PC-9 (cell line): ENCODE measurements at regions not wholly inside any gene's neighbourhood (a gene's known extent, or its start where the extent isn't known, plus 50 kb on each side); places are given as distances from the start of the nearest gene placed in this dataset.
"Not testable (repeated sequence)": the region's sequence is repeated elsewhere in the genome, so short reads cannot be mapped to it uniquely, and the experiment has no call there.

Experiments
- BruUV-seq: library from RNA; stranded (reverse); fragments of 400-500 nt; replicated peaks from 2 replicates; lab custom pipeline; 2021; lab: Mats Ljungman, UMichigan
- CTCF ChIA-PET: fragments of 300-600 bp; sonication (Branson Sonifier 250); formaldehyde crosslinking; loops from one replicate; lab custom pipeline; 2022; ENCODE audit warnings: antibody characterized with exemption; lab: Charles Lee
- POLR2A ChIA-PET: fragments of 300-600 bp; sonication (Branson Sonifier 250); formaldehyde crosslinking; loops from one replicate; lab custom pipeline; 2022; ENCODE audit warnings: antibody characterized with exemption; ENCODE audit not compliant: unreplicated experiment; lab: Charles Lee
- DNase-seq, 2 experiments: peaks; one replicate each; pipeline versions ENCODE4 v3.0.0 to v3.0.0-alpha.2; 2015 to 2022; ENCODE audit warnings: mixed read lengths in 1 of 2
- H2AFZ ChIP-seq: fragments of 200-600 bp; sonication (generic); 2 replicates; pipeline ENCODE4 v1.8.1; 2017; ENCODE audit warnings: antibody characterized with exemption
- H3F3A ChIP-seq: fragments of 200-600 bp; sonication (generic); 2 replicates; pipeline ENCODE4 v1.8.1; 2017; ENCODE audit warnings: antibody characterized with exemption, mild to moderate bottlenecking, low read depth; ENCODE audit not compliant: insufficient read depth
- H3K27ac ChIP-seq: fragments of 200-600 bp; sonication (generic); 2 replicates; pipeline ENCODE4 v1.6.1; 2016; ENCODE audit warnings: mixed run types
- H3K27me3 ChIP-seq: fragments of 200-600 bp; sonication (generic); 2 replicates; pipeline ENCODE4 v1.6.1; 2016; ENCODE audit warnings: low read depth, mixed run types; ENCODE audit not compliant: insufficient read depth
- H3K36me3 ChIP-seq: fragments of 200-600 bp; sonication (generic); 2 replicates; pipeline ENCODE4 v1.6.1; 2016; ENCODE audit warnings: low read depth, mixed run types
- H3K4me1 ChIP-seq: fragments of 200-600 bp; sonication (generic); replicated peaks from 2 replicates; pipeline ENCODE4 v1.6.1; 2016; ENCODE audit warnings: mixed run types; ENCODE audit not compliant: insufficient read depth
- H3K4me2 ChIP-seq: fragments of 200-600 bp; sonication (generic); 2 replicates; pipeline ENCODE4 v1.6.1; 2017; ENCODE audit warnings: mixed run types
- H3K4me3 ChIP-seq: fragments of 200-600 bp; sonication (generic); 2 replicates; pipeline ENCODE4 v1.6.1; 2016; ENCODE audit warnings: mixed run types
- H3K79me2 ChIP-seq: fragments of 200-600 bp; sonication (generic); 2 replicates; pipeline ENCODE4 v1.6.1; 2017; ENCODE audit warnings: low read depth, mixed run types
- H3K9me2 ChIP-seq: fragments of 200-600 bp; sonication (generic); 2 replicates; pipeline ENCODE4 v1.8.1; 2017; ENCODE audit warnings: mild to moderate bottlenecking; ENCODE audit not compliant: insufficient read depth
- H3K9me3 ChIP-seq: fragments of 200-600 bp; sonication (generic); 2 replicates; pipeline ENCODE4 v1.8.1; 2016; ENCODE audit warnings: low read depth; ENCODE audit not compliant: insufficient read depth
- H4K20me1 ChIP-seq: fragments of 200-600 bp; sonication (generic); 2 replicates; pipeline ENCODE4 v1.8.1; 2017; ENCODE audit not compliant: insufficient read depth
- EZH2 ChIP-seq: fragments of 200-600 bp; sonication (generic); IDR thresholded peaks from 2 replicates; pipeline ENCODE4 v1.8.0; 2017; ENCODE audit warnings: antibody characterized with exemption, low read depth
- intact Hi-C: fragments of 100-400 bp; cut with micrococcal nuclease; formaldehyde crosslinking; loops from one replicate; pipeline ENCODE4 v1.10.0; 2022; ENCODE audit not compliant: unreplicated experiment
- TF ChIP-seq, protein P1 (sequence below): fragments of 200-600 bp; sonication (generic); conservative IDR thresholded peaks from 2 replicates; pipeline ENCODE4 v1.6.1; 2017; ENCODE audit warnings: mixed run types, antibody characterized with exemption, mild to moderate bottlenecking, moderate library complexity

DNA sequence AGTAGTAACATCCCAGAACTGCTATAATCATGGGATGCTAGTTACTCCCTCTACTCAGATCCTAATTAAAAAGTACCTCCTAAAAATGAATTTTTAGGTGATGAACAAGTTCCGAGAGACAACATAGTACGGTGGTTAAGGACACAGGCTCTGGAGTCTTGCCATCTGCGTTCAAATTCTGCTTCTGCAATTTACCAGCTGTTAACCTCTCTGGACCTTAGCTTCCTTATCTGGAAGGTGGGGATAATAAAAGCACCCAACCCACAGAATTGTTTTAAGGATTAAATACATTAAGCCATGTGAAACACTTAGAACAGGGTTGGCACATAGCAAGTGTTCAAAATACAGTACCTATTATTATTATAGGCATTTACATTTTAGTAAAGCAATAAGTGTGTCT, 77.5 kb upstream of the XPA start:
- Histone ChIP-seq H3K36me3 (no peaks in the 10 kb centered on the region), H3K4me3 (no peak overlapping the region), H3F3A (no peaks in the 10 kb centered on the region), H3K9me2 (no peaks in the 10 kb centered on the region), H3K79me2 (no peaks in the 10 kb centered on the region), H2AFZ (no peak overlapping the region), H3K27me3 (no peaks in the 10 kb centered on the region), H4K20me1 (no peaks in the 10 kb centered on the region), H3K9me3 (peaks cover 16% of the 10 kb centered on the region; the same call in 1 of the 2 replicates), H3K27ac (no peak overlapping the region), H3K4me2 (no peak overlapping the region), H3K4me1 (0 out of 2 replicates have a peak, but pooled peaks cover 8% of the 10 kb centered on the region)
- no peak for TF ChIP-seq EZH2
- TF ChIP-seq, protein P1, sequence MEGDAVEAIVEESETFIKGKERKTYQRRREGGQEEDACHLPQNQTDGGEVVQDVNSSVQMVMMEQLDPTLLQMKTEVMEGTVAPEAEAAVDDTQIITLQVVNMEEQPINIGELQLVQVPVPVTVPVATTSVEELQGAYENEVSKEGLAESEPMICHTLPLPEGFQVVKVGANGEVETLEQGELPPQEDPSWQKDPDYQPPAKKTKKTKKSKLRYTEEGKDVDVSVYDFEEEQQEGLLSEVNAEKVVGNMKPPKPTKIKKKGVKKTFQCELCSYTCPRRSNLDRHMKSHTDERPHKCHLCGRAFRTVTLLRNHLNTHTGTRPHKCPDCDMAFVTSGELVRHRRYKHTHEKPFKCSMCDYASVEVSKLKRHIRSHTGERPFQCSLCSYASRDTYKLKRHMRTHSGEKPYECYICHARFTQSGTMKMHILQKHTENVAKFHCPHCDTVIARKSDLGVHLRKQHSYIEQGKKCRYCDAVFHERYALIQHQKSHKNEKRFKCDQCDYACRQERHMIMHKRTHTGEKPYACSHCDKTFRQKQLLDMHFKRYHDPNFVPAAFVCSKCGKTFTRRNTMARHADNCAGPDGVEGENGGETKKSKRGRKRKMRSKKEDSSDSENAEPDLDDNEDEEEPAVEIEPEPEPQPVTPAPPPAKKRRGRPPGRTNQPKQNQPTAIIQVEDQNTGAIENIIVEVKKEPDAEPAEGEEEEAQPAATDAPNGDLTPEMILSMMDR: no peak
- ChIA-PET POLR2A (no interaction called here), CTCF (no interaction called here)
- intact Hi-C loops: no loop called here
- DNase-seq: no peak
- BruUV-seq: no TSS peak

DNA sequence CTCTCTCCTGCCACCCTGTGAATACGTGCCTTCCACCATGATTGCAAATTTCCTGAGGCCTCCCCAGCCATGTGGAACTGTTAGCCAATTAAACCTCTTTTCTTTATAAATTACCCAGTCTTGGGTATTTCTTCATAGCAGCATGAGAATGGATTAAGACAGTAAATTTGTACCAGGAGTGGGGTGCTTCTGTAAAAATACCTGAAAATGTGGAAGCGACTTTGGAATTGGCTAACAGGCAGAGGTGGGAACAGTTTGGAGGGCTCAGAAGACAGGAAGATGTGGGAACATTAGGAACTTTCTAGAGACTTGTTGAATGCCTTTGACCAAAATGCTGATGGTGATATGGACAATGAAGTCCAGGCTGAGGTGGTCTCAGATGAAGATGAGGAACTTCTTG, 74.3 kb upstream of the FOXE1 start:
- CTCF ChIA-PET, POLR2A ChIA-PET, DNase-seq, H3K36me3 ChIP-seq, BruUV-seq, H3K9me2 ChIP-seq, H3K4me1 ChIP-seq, H2AFZ ChIP-seq, intact Hi-C loops, H3K27ac ChIP-seq, H3F3A ChIP-seq, H4K20me1 ChIP-seq, H3K4me3 ChIP-seq, H3K4me2 ChIP-seq, H3K27me3 ChIP-seq, H3K79me2 ChIP-seq: not testable (repeated sequence)
- H3K9me3 ChIP-seq: peaks cover 22% of the 10 kb centered on the region; the same call in 1 of the 2 replicates

DNA sequence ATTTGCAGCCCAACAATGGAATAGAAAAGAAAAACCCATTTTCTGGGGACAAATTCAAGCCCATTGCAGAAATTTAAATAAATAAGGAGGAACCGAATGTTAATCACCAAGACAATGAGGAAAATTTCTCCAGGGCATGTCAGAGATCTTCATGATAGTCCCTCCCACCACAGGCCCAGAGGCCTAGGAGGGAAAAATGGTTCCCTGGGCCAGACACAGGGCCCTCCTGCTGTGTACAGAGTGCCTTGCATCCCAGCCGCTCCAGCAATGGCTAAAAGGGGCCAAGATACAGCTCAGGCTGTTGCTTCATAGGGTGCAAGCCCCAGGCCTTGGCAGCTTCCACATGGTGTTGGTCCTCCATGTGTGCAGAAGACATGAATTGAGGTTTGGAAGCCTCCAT, 73.4 kb upstream of the FOXE1 start:
- no peak for TF ChIP-seq EZH2
- TF ChIP-seq, protein P1: no peak
- CTCF ChIA-PET: no interaction called here
- Histone ChIP-seq H3K79me2 (no peaks in the 10 kb centered on the region), H3K9me3 (peaks cover 22% of the 10 kb centered on the region; the same call in 1 of the 2 replicates), H3K36me3 (no peaks in the 10 kb centered on the region), H3K4me1 (no peaks in the 10 kb centered on the region), H2AFZ (no peak overlapping the region), H3K27me3 (no peaks in the 10 kb centered on the region), H4K20me1 (no peaks in the 10 kb centered on the region), H3K4me3 (no peak overlapping the region), H3K4me2 (no peak overlapping the region), H3F3A (no peaks in the 10 kb centered on the region), H3K27ac (no peak overlapping the region), H3K9me2 (no peaks in the 10 kb centered on the region)
- BruUV-seq: no TSS peak
- intact Hi-C loops: no loop called here
- POLR2A ChIA-PET: no interaction called here
- DNase-seq: no peak

DNA sequence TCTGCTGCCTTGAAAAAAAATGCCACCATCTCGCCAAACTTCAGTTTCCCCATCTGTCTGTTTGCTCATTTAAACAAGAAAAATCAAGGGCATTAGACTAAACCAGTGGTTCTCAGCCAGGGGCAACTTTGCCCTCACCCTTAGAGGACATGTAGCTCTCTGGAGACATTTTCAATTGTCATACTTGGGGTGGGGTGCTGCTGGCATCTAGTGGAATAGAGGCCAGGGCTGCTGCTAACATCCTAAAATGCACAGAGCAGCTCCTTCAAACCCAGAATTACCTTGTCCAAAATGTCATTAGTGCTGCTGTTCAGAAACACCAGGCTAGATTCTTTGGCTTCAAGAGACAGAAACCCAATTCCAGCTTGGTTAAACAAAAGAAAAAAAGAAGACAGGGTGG, 71.1 kb upstream of the FOXE1 start:
- BruUV-seq: no TSS peak
- Histone ChIP-seq H3F3A (no peaks in the 10 kb centered on the region), H2AFZ (no peak overlapping the region), H3K79me2 (no peaks in the 10 kb centered on the region), H4K20me1 (no peaks in the 10 kb centered on the region), H3K27ac (no peak overlapping the region), H3K36me3 (no peaks in the 10 kb centered on the region), H3K4me1 (peaks cover 11% of the 10 kb centered on the region), H3K9me3 (peaks cover 22% of the 10 kb centered on the region; the same call in 1 of the 2 replicates), H3K9me2 (no peaks in the 10 kb centered on the region), H3K27me3 (no peaks in the 10 kb centered on the region), H3K4me2 (no peak overlapping the region), H3K4me3 (no peak overlapping the region)
- DNase-seq: no peak
- intact Hi-C loops: no loop called here
- ChIA-PET POLR2A (interaction anchor here (0.6 kb wide), 1 partner anchor 67 kb away, joined by 8 read pairs; no protein-coding TSS in a partner anchor), CTCF (no interaction called here)
- TF ChIP-seq EZH2: no peak
- TF ChIP-seq, protein P1: no peak
